A549 (cell line): ENCODE measurements at regions not wholly inside any gene's neighbourhood (a gene's known extent, or its start where the extent isn't known, plus 50 kb on each side); places are given as distances from the start of the nearest gene placed in this dataset.

Experiments used
- ATAC-seq, 2 experiments: fragments of 200-7000 bp in 1 of 2; fragments of >200 bp in 1 of 2; cut with Nextera tagmentation in 1 of 2; cut with Tn5 transposase in 1 of 2; 3 replicates each; pipeline versions ENCODE4 v1.8.0 to v1.9.1; 2018 to 2020; ENCODE audit warnings: mild to moderate bottlenecking in 1 of 2, moderate library complexity in 1 of 2
- CTCF ChIA-PET: fragments of 300-600 bp; sonication (Branson Sonifier 250); formaldehyde crosslinking; extraction: SDS; loops from one replicate; lab custom pipeline; 2021; ENCODE audit warnings: antibody characterized with exemption, inconsistent platforms; lab: Yijun Ruan, JAX
- POLR2A ChIA-PET: fragments of 350-600 bp; formaldehyde crosslinking; extraction: SDS; loops from one replicate; lab custom pipeline; 2021; ENCODE audit warnings: antibody characterized with exemption, inconsistent platforms; lab: Yijun Ruan, JAX
- DNase-seq, 2 experiments: peaks; one replicate each; pipeline versions ENCODE4 v3.0.0 to v3.0.0-alpha.2; 2011 to 2016; ENCODE audit warnings: low read depth in 1 of 2, low spot score in 1 of 2
- FAIRE-seq: peaks from 2 replicates; lab custom pipeline; 2011; peaks lifted over from hg19 to GRCh38; lab: Jason Lieb, UNC
- H3K27ac ChIP-seq, 2 experiments: fragments of >200 bp; sonication (Bioruptor Twin); formaldehyde crosslinking; 3 replicates each; pipeline ENCODE4 v1.5.1; 2016 to 2017
- H3K4me1 ChIP-seq: fragments of >200 bp; sonication (Bioruptor Twin); formaldehyde crosslinking; 3 replicates; pipeline ENCODE4 v1.6.1; 2016
- H3K4me2 ChIP-seq: fragments of >200 bp; sonication (Bioruptor Twin); formaldehyde crosslinking; 3 replicates; pipeline ENCODE4 v1.6.1; 2016
- H3K4me3 ChIP-seq: fragments of >200 bp; sonication (Bioruptor Twin); formaldehyde crosslinking; 3 replicates; pipeline ENCODE4 v1.5.1; 2016
- H3K9me3 ChIP-seq: fragments of >200 bp; sonication (Bioruptor Twin); formaldehyde crosslinking; 3 replicates; pipeline ENCODE4 v1.6.1; 2016
- ATOH8 ChIP-seq: fragments of 250-450 bp; sonication (Bioruptor Pico); IDR thresholded peaks from 2 replicates; pipeline ENCODE4 v1.5.0; 2020; ENCODE audit warnings: low read depth, mild to moderate bottlenecking, moderate library complexity
- BCL3 ChIP-seq: fragments of >200 bp; sonication (Bioruptor Twin); formaldehyde crosslinking; IDR thresholded peaks from 3 replicates; pipeline ENCODE4 v1.6.1; 2016
- BHLHE40 ChIP-seq: IDR thresholded peaks from 2 replicates; pipeline ENCODE4 v1.6.1; 2012; ENCODE audit warnings: low read depth, low read length, inconsistent platforms
- CBX2 ChIP-seq: fragments of 200-600 bp; sonication (generic); IDR thresholded peaks from 2 replicates; pipeline ENCODE4 v1.6.1; 2016; ENCODE audit warnings: low read depth, mild to moderate bottlenecking, borderline replicate concordance
- CEBPB ChIP-seq, 2 experiments: fragments of >200 bp in 1 of 2; sonication (Bioruptor Twin) in 1 of 2; formaldehyde crosslinking in 1 of 2; IDR thresholded peaks; 2 replicates each; pipeline ENCODE4 v1.6.1; 2012 to 2016
- EHMT2 ChIP-seq: fragments of 200-600 bp; sonication (generic); IDR thresholded peaks from 2 replicates; pipeline ENCODE4 v1.6.1; 2016; ENCODE audit warnings: antibody characterized with exemption, low read depth, mild to moderate bottlenecking, moderate library complexity
- ELK1 ChIP-seq: fragments of 150-350 bp; IDR thresholded peaks from 2 replicates; pipeline ENCODE4 v1.6.1; 2014; ENCODE audit warnings: low read depth, mild to moderate bottlenecking, low read length
- EP300 ChIP-seq, 2 experiments: fragments of >200 bp; sonication (Bioruptor Twin); formaldehyde crosslinking; IDR thresholded peaks; 2 replicates in 1 of 2; 3 replicates in 1 of 2; pipeline ENCODE4 v1.6.1; 2016 to 2017
- ESRRA ChIP-seq: fragments of 150-350 bp; IDR thresholded peaks from 2 replicates; pipeline ENCODE4 v1.6.1; 2014; ENCODE audit warnings: mild to moderate bottlenecking, low read length, borderline replicate concordance
- FOSL2 ChIP-seq, 2 experiments: fragments of 450-650 bp in 1 of 2; fragments of >200 bp in 1 of 2; sonication (Bioruptor Twin) in 1 of 2; formaldehyde crosslinking; IDR thresholded peaks; 2 replicates each; pipeline versions ENCODE4 v1.5.0 to v1.6.1; 2016 to 2020; ENCODE audit warnings: mild to moderate bottlenecking in 1 of 2, moderate library complexity in 1 of 2
- FOXS1 ChIP-seq: fragments of 250-450 bp; sonication (Bioruptor Pico); IDR thresholded peaks from 2 replicates; pipeline ENCODE4 v1.5.0; 2020; ENCODE audit warnings: mild to moderate bottlenecking, moderate library complexity
- HES2 ChIP-seq: fragments of >200 bp; sonication (Bioruptor Twin); formaldehyde crosslinking; IDR thresholded peaks from 2 replicates; pipeline ENCODE4 v1.6.1; 2016
- HEYL ChIP-seq: fragments of 250-450 bp; sonication (Bioruptor Pico); IDR thresholded peaks from 2 replicates; pipeline ENCODE4 v1.8.0; 2021; ENCODE audit warnings: mild to moderate bottlenecking, moderate library complexity
- HMGXB4 ChIP-seq: fragments of 250-450 bp; sonication (Bioruptor Pico); IDR thresholded peaks from 2 replicates; pipeline ENCODE4 v1.5.0; 2021; ENCODE audit warnings: mild to moderate bottlenecking, moderate library complexity, borderline replicate concordance
- HOXA7 ChIP-seq: fragments of 250-450 bp; sonication (Bioruptor Pico); IDR thresholded peaks from 2 replicates; pipeline ENCODE4 v1.5.0; 2020; ENCODE audit warnings: mild to moderate bottlenecking, moderate library complexity
- HOXB13 ChIP-seq: fragments of 250-450 bp; sonication (Bioruptor Pico); IDR thresholded peaks from 2 replicates; pipeline ENCODE4 v1.5.0; 2020; ENCODE audit warnings: low read depth, mild to moderate bottlenecking, moderate library complexity
- HOXB5 ChIP-seq: fragments of 250-450 bp; sonication (Bioruptor Pico); IDR thresholded peaks from 2 replicates; pipeline ENCODE4 v1.5.0; 2020; ENCODE audit warnings: mild to moderate bottlenecking, moderate library complexity
- JUNB ChIP-seq: fragments of >200 bp; sonication (Bioruptor Twin); formaldehyde crosslinking; IDR thresholded peaks from 2 replicates; pipeline ENCODE4 v1.6.1; 2016
- KDM5A ChIP-seq: fragments of 200-600 bp; sonication (generic); IDR thresholded peaks from 2 replicates; pipeline ENCODE4 v1.6.1; 2016; ENCODE audit warnings: antibody characterized with exemption, mild to moderate bottlenecking
- MAFK ChIP-seq: fragments of 450-650 bp; IDR thresholded peaks from 2 replicates; pipeline ENCODE4 v1.6.1; 2014; ENCODE audit not compliant: partially characterized antibody
- MAZ ChIP-seq: fragments of 150-350 bp; IDR thresholded peaks from 2 replicates; pipeline ENCODE4 v1.6.1; 2014; ENCODE audit warnings: antibody characterized with exemption, low read depth, low read length, borderline replicate concordance
- NFE2L2 ChIP-seq: fragments of 150-350 bp; conservative IDR thresholded peaks from 2 replicates; pipeline ENCODE4 v1.6.1; 2014; ENCODE audit warnings: low read length
- NR3C1 ChIP-seq: fragments of >200 bp; sonication (Bioruptor Twin); formaldehyde crosslinking; IDR thresholded peaks from 3 replicates; pipeline ENCODE4 v1.6.1; 2017
- PHF8 ChIP-seq: fragments of 200-600 bp; sonication (generic); IDR thresholded peaks from 2 replicates; pipeline ENCODE4 v1.6.1; 2016; ENCODE audit warnings: low read depth, mild to moderate bottlenecking, antibody characterized with exemption, moderate library complexity, borderline replicate concordance
- RAD21 ChIP-seq, 2 experiments: fragments of >200 bp in 1 of 2; sonication (Bioruptor Twin) in 1 of 2; formaldehyde crosslinking in 1 of 2; IDR thresholded peaks in 1 of 2; conservative IDR thresholded peaks in 1 of 2; 2 replicates in 1 of 2; 3 replicates in 1 of 2; pipeline ENCODE4 v1.6.1; 2012 to 2018; ENCODE audit warnings: inconsistent platforms in 1 of 2
- RARB ChIP-seq: fragments of 250-450 bp; sonication (Bioruptor Pico); IDR thresholded peaks from 2 replicates; pipeline ENCODE4 v1.8.0; 2021; ENCODE audit warnings: mild to moderate bottlenecking, moderate library complexity
- RCOR1 ChIP-seq: fragments of 150-350 bp; IDR thresholded peaks from 2 replicates; pipeline ENCODE4 v1.6.1; 2014; ENCODE audit warnings: antibody characterized with exemption, low read length, low read depth
- SREBF2 ChIP-seq: fragments of 450-650 bp; IDR thresholded peaks from 2 replicates; pipeline ENCODE4 v1.6.1; 2014; ENCODE audit warnings: mild to moderate bottlenecking, moderate library complexity
- ZSCAN20 ChIP-seq: fragments of 250-450 bp; sonication (Bioruptor Pico); IDR thresholded peaks from 2 replicates; pipeline ENCODE4 v1.8.0; 2022; ENCODE audit warnings: mild to moderate bottlenecking, moderate library complexity
- WGBS: methylation state at CpG from one replicate; pipeline ENCODE4 v1.1.6; 2017; ENCODE audit errors: missing lambda C conversion rate; 5-methylcytosine and 5-hydroxymethylcytosine counted together

GRCh38 chr14:76690502-76691105, 70.7 kb upstream of the VASH1 start:
- CTCF ChIA-PET = interaction anchor here (1.0 to 2.8 kb wide), 4 partner anchors 12 to 405 kb away, joined by 3 to 19 read pairs (median 3); no protein-coding TSS in a partner anchor

GRCh38 chr14:76694106-76694505, 67.2 kb upstream of the VASH1 start:
- TF ChIP-seq CEBPB (IDR thresholded peaks at IDR 0.05) (no peak), ESRRA (no peak), HOXA7 (CRISPR knock-in tag) (no peak), NR3C1 (no peak)
- TF ChIP-seq, all 56 proteins: peak for 0
- FAIRE-seq (no peak), DNase-seq (no peak), ATAC-seq (no peak)
- ChIA-PET CTCF (interaction anchor here (1.5 to 7.9 kb wide), 2 partner anchors 12 to 15 kb away, joined by 3 to 62 read pairs; no protein-coding TSS in a partner anchor), POLR2A (no interaction called here)
- WGBS = 35% methylated on average over 10 of the region's 10 CpGs
- no peak overlapping the region for H3K27ac ChIP-seq
- H3K9me3 ChIP-seq = peaks cover 2% of the 10 kb centered on the region; the same call in 1 of the 3 replicates
- H3K4me3 ChIP-seq = no peak overlapping the region
- no peak overlapping the region for H3K4me2 ChIP-seq
- H3K4me1 ChIP-seq = no peaks in the 10 kb centered on the region

More at GRCh38 chr14:76690502-76691105, 70.7 kb upstream of the VASH1 start:
- Histone ChIP-seq H3K27ac (no peak overlapping the region), H3K9me3 (peaks cover 22% of the 10 kb centered on the region), H3K4me1 (no peaks in the 10 kb centered on the region), H3K4me3 (no peak overlapping the region), H3K4me2 (no peak overlapping the region)
- POLR2A ChIA-PET = no interaction called here
- ATAC-seq = no peak
- TF ChIP-seq FOXS1 (CRISPR knock-in tag) (no peak), PHF8 (no peak), ZSCAN20 (no peak), BCL3 (no peak), EP300 (IDR thresholded peaks at IDR 0.05) (no peak), RAD21 (conservative IDR thresholded peaks at IDR 0.05 in 1 of 2, IDR thresholded peaks at IDR 0.05 in 1 of 2) (no peak), CBX2 (no peak), EHMT2 (no peak), FOSL2 (IDR thresholded peaks at IDR 0.05) (no peak), FOSL2 (CRISPR knock-in tag; IDR thresholded peaks at IDR 0.05) (no peak), RCOR1 (no peak), HEYL (CRISPR knock-in tag) (no peak), MAZ (no peak), HOXB5 (no peak), NFE2L2 (no peak)
- no peak for FAIRE-seq
- 66% methylated on average over 10 of the region's 11 CpGs for WGBS
- DNase-seq = no peak

- no peak for ATAC-seq
- H3K4me3 ChIP-seq = no peak overlapping the region
- H3K4me2 ChIP-seq = no peak overlapping the region
- no peak overlapping the region for H3K27ac ChIP-seq
- no peaks in the 10 kb centered on the region for H3K9me3 ChIP-seq
- CTCF ChIA-PET = interaction anchor here (1.5 to 7.9 kb wide), 2 partner anchors 13 to 14 kb away, joined by 3 to 62 read pairs; no protein-coding TSS in a partner anchor
- POLR2A ChIA-PET = no interaction called here
- FAIRE-seq = no peak
- no peak for DNase-seq
- WGBS = 79% methylated on average over 10 of the region's 10 CpGs
- H3K4me1 ChIP-seq = no peaks in the 10 kb centered on the region
- TF ChIP-seq JUNB (no peak), ATOH8 (CRISPR knock-in tag) (no peak), HEYL (CRISPR knock-in tag) (no peak), HES2 (no peak), HOXB13 (CRISPR knock-in tag) (no peak), BHLHE40 (no peak), ELK1 (no peak), SREBF2 (no peak), KDM5A (no peak), MAFK (no peak), RARB (CRISPR knock-in tag) (no peak), NR3C1 (no peak), FOXS1 (CRISPR knock-in tag) (no peak), EP300 (IDR thresholded peaks at IDR 0.05) (no peak), HMGXB4 (no peak)
Measured at GRCh38 chr14:76695263-76695920, 65.9 kb upstream of the VASH1 start.
